ENCODE measurements at regions not wholly inside any gene's neighbourhood (a gene's known extent, or its start where the extent isn't known, plus 50 kb on each side); places are given as distances from the start of the nearest gene placed in this dataset.
"Not testable (repeated sequence)": the region's sequence is repeated elsewhere in the genome, so short reads cannot be mapped to it uniquely, and the experiment has no call there.

- DNase-seq, result no peak
Measured at GRCh38 chr12:90585640-90586304, 369.2 kb downstream of the CCER1 start.

- DNase-seq, result no peak
Measured at GRCh38 chr12:90576707-90577106, 378.3 kb downstream of the CCER1 start.

GRCh38 chr12:90575995-90576394, 379.0 kb downstream of the CCER1 start:
- no peak for DNase-seq

- DNase-seq, result no peak
Measured at GRCh38 chr12:90574676-90575075, 380.3 kb downstream of the CCER1 start.

GRCh38 chr12:90572778-90573177, 382.2 kb downstream of the CCER1 start:
- DNase-seq, result no peak

GRCh38 chr12:90569685-90570084, 385.3 kb downstream of the CCER1 start:
- no peak for DNase-seq

- no peak for DNase-seq
Measured at GRCh38 chr12:90562671-90563070, 392.3 kb downstream of the CCER1 start.

- no peak for DNase-seq
Measured at GRCh38 chr12:90548595-90548994, 406.4 kb downstream of the CCER1 start.

GRCh38 chr12:90546511-90546910, 408.5 kb downstream of the CCER1 start:
- DNase-seq, result no peak

- no peak for DNase-seq
Measured at GRCh38 chr12:90543841-90544240, 411.1 kb downstream of the CCER1 start.

GRCh38 chr12:90543374-90543773, 411.6 kb downstream of the CCER1 start:
- no peak for DNase-seq

GRCh38 chr12:90542852-90543251, 412.1 kb downstream of the CCER1 start:
- DNase-seq, result not testable (repeated sequence)

- DNase-seq, result not testable (repeated sequence)
Measured at GRCh38 chr12:90533828-90534227, 421.1 kb downstream of the CCER1 start.

- DNase-seq, result no peak
Measured at GRCh38 chr12:90520002-90520734, 434.8 kb downstream of the CCER1 start.

GRCh38 chr12:90519285-90519684, 435.7 kb downstream of the CCER1 start:
- DNase-seq, result no peak

- no peak for DNase-seq
Measured at GRCh38 chr12:90515199-90516175, 439.5 kb downstream of the CCER1 start.

- DNase-seq, result no peak
Measured at GRCh38 chr12:90514325-90514724, 440.7 kb downstream of the CCER1 start.

GRCh38 chr12:90512518-90512917, 442.5 kb downstream of the CCER1 start:
- DNase-seq, result no peak

- no peak for DNase-seq
Measured at GRCh38 chr12:90510948-90511347, 444.0 kb downstream of the CCER1 start.

- DNase-seq, result no peak
Measured at GRCh38 chr12:90504806-90505205, 450.2 kb downstream of the CCER1 start.

- no peak for DNase-seq
Measured at GRCh38 chr12:90502070-90502469, 452.9 kb downstream of the CCER1 start.

- DNase-seq, result no peak
Measured at GRCh38 chr12:90501412-90501811, 453.6 kb downstream of the CCER1 start.

- no peak for DNase-seq
Measured at GRCh38 chr12:90499795-90500194, 455.2 kb downstream of the CCER1 start.
